A549 (cell line): ENCODE measurements at regions not wholly inside any gene's neighbourhood (a gene's known extent, or its start where the extent isn't known, plus 50 kb on each side); places are given as distances from the start of the nearest gene placed in this dataset.

Experiments used
- ATAC-seq, 2 experiments: fragments of 200-7000 bp in 1 of 2; fragments of >200 bp in 1 of 2; cut with Nextera tagmentation in 1 of 2; cut with Tn5 transposase in 1 of 2; 3 replicates each; pipeline versions ENCODE4 v1.8.0 to v1.9.1; 2018 to 2020; ENCODE audit warnings: mild to moderate bottlenecking in 1 of 2, moderate library complexity in 1 of 2
- CTCF ChIA-PET: fragments of 300-600 bp; sonication (Branson Sonifier 250); formaldehyde crosslinking; extraction: SDS; loops from one replicate; lab custom pipeline; 2021; ENCODE audit warnings: antibody characterized with exemption, inconsistent platforms; lab: Yijun Ruan, JAX
- POLR2A ChIA-PET: fragments of 350-600 bp; formaldehyde crosslinking; extraction: SDS; loops from one replicate; lab custom pipeline; 2021; ENCODE audit warnings: antibody characterized with exemption, inconsistent platforms; lab: Yijun Ruan, JAX
- DNase-seq, 2 experiments: peaks; one replicate each; pipeline versions ENCODE4 v3.0.0 to v3.0.0-alpha.2; 2011 to 2016; ENCODE audit warnings: low read depth in 1 of 2, low spot score in 1 of 2
- FAIRE-seq: peaks from 2 replicates; lab custom pipeline; 2011; peaks lifted over from hg19 to GRCh38; lab: Jason Lieb, UNC
- H3K27ac ChIP-seq, 2 experiments: fragments of >200 bp; sonication (Bioruptor Twin); formaldehyde crosslinking; 3 replicates each; pipeline ENCODE4 v1.5.1; 2016 to 2017
- H3K4me1 ChIP-seq: fragments of >200 bp; sonication (Bioruptor Twin); formaldehyde crosslinking; 3 replicates; pipeline ENCODE4 v1.6.1; 2016
- H3K4me2 ChIP-seq: fragments of >200 bp; sonication (Bioruptor Twin); formaldehyde crosslinking; 3 replicates; pipeline ENCODE4 v1.6.1; 2016
- H3K4me3 ChIP-seq: fragments of >200 bp; sonication (Bioruptor Twin); formaldehyde crosslinking; 3 replicates; pipeline ENCODE4 v1.5.1; 2016
- H3K9me3 ChIP-seq: fragments of >200 bp; sonication (Bioruptor Twin); formaldehyde crosslinking; 3 replicates; pipeline ENCODE4 v1.6.1; 2016
- BCL3 ChIP-seq: fragments of >200 bp; sonication (Bioruptor Twin); formaldehyde crosslinking; IDR thresholded peaks from 3 replicates; pipeline ENCODE4 v1.6.1; 2016
- CBX8 ChIP-seq: fragments of 200-600 bp; sonication (generic); IDR thresholded peaks from 2 replicates; pipeline ENCODE4 v1.6.1; 2016
- EHMT2 ChIP-seq: fragments of 200-600 bp; sonication (generic); IDR thresholded peaks from 2 replicates; pipeline ENCODE4 v1.6.1; 2016; ENCODE audit warnings: antibody characterized with exemption, low read depth, mild to moderate bottlenecking, moderate library complexity
- FOSB ChIP-seq: fragments of 250-450 bp; sonication (Bioruptor Pico); IDR thresholded peaks from 2 replicates; pipeline ENCODE4 v1.5.0; 2020; ENCODE audit warnings: mild to moderate bottlenecking, moderate library complexity
- HEYL ChIP-seq: fragments of 250-450 bp; sonication (Bioruptor Pico); IDR thresholded peaks from 2 replicates; pipeline ENCODE4 v1.8.0; 2021; ENCODE audit warnings: mild to moderate bottlenecking, moderate library complexity
- HMGXB4 ChIP-seq: fragments of 250-450 bp; sonication (Bioruptor Pico); IDR thresholded peaks from 2 replicates; pipeline ENCODE4 v1.5.0; 2021; ENCODE audit warnings: mild to moderate bottlenecking, moderate library complexity, borderline replicate concordance
- HOXA7 ChIP-seq: fragments of 250-450 bp; sonication (Bioruptor Pico); IDR thresholded peaks from 2 replicates; pipeline ENCODE4 v1.5.0; 2020; ENCODE audit warnings: mild to moderate bottlenecking, moderate library complexity
- HOXB5 ChIP-seq: fragments of 250-450 bp; sonication (Bioruptor Pico); IDR thresholded peaks from 2 replicates; pipeline ENCODE4 v1.5.0; 2020; ENCODE audit warnings: mild to moderate bottlenecking, moderate library complexity
- KDM5A ChIP-seq: fragments of 200-600 bp; sonication (generic); IDR thresholded peaks from 2 replicates; pipeline ENCODE4 v1.6.1; 2016; ENCODE audit warnings: antibody characterized with exemption, mild to moderate bottlenecking
- NPAS2 ChIP-seq: fragments of 250-450 bp; sonication (Bioruptor Pico); IDR thresholded peaks from 2 replicates; pipeline ENCODE4 v1.8.0; 2022; ENCODE audit warnings: mild to moderate bottlenecking, moderate library complexity, borderline replicate concordance
- PHF8 ChIP-seq: fragments of 200-600 bp; sonication (generic); IDR thresholded peaks from 2 replicates; pipeline ENCODE4 v1.6.1; 2016; ENCODE audit warnings: low read depth, mild to moderate bottlenecking, antibody characterized with exemption, moderate library complexity, borderline replicate concordance
- RCOR1 ChIP-seq: fragments of 150-350 bp; IDR thresholded peaks from 2 replicates; pipeline ENCODE4 v1.6.1; 2014; ENCODE audit warnings: antibody characterized with exemption, low read length, low read depth
- RNF2 ChIP-seq: fragments of 200-600 bp; sonication (generic); IDR thresholded peaks from 2 replicates; pipeline ENCODE4 v1.6.1; 2016; ENCODE audit warnings: low read depth, mild to moderate bottlenecking, antibody characterized with exemption, moderate library complexity, borderline replicate concordance
- SMC3 ChIP-seq: fragments of >200 bp; sonication (Bioruptor Twin); formaldehyde crosslinking; IDR thresholded peaks from 3 replicates; pipeline ENCODE4 v1.6.1; 2018; ENCODE audit warnings: inconsistent platforms
- SREBF2 ChIP-seq: fragments of 450-650 bp; IDR thresholded peaks from 2 replicates; pipeline ENCODE4 v1.6.1; 2014; ENCODE audit warnings: mild to moderate bottlenecking, moderate library complexity
- ZSCAN20 ChIP-seq: fragments of 250-450 bp; sonication (Bioruptor Pico); IDR thresholded peaks from 2 replicates; pipeline ENCODE4 v1.8.0; 2022; ENCODE audit warnings: mild to moderate bottlenecking, moderate library complexity
- WGBS: methylation state at CpG from one replicate; pipeline ENCODE4 v1.1.6; 2017; ENCODE audit errors: missing lambda C conversion rate; 5-methylcytosine and 5-hydroxymethylcytosine counted together
- TF ChIP-seq, protein P1 (sequence below): fragments of 150-350 bp; IDR thresholded peaks from 2 replicates; pipeline ENCODE4 v1.6.1; 2014; ENCODE audit warnings: low read depth, mild to moderate bottlenecking, low read length
- TF ChIP-seq, protein P2 (sequence below): fragments of 200-600 bp; sonication (generic); IDR thresholded peaks from 2 replicates; pipeline ENCODE4 v1.6.1; 2016; ENCODE audit warnings: antibody characterized with exemption, mild to moderate bottlenecking, moderate library complexity

- no peak for FAIRE-seq
- POLR2A ChIA-PET = interaction anchor here (0.5 kb wide), 1 partner anchor 73 kb away, joined by 3 read pairs; no protein-coding TSS in a partner anchor
- Histone ChIP-seq H3K27ac (no peak overlapping the region), H3K9me3 (0 out of 3 replicates have a peak, but pooled peaks cover 4% of the 10 kb centered on the region), H3K4me1 (no peaks in the 10 kb centered on the region), H3K4me3 (no peak overlapping the region), H3K4me2 (peak overlapping the region; percentile 13; the same call in 1 of the 3 replicates)
- CTCF ChIA-PET = no interaction called here
- no peak for TF ChIP-seq HEYL (CRISPR knock-in tag)
- no peak for TF ChIP-seq CBX8
- no peak for TF ChIP-seq PHF8
- no peak for TF ChIP-seq EHMT2
- TF ChIP-seq SREBF2 = no peak
- no peak for TF ChIP-seq SMC3
- TF ChIP-seq HOXB5 (CRISPR knock-in tag) = no peak
- TF ChIP-seq RCOR1 = no peak
- no peak for TF ChIP-seq HMGXB4 (CRISPR knock-in tag)
- TF ChIP-seq NPAS2 = no peak
- no peak for TF ChIP-seq RNF2
- TF ChIP-seq, protein P1, sequence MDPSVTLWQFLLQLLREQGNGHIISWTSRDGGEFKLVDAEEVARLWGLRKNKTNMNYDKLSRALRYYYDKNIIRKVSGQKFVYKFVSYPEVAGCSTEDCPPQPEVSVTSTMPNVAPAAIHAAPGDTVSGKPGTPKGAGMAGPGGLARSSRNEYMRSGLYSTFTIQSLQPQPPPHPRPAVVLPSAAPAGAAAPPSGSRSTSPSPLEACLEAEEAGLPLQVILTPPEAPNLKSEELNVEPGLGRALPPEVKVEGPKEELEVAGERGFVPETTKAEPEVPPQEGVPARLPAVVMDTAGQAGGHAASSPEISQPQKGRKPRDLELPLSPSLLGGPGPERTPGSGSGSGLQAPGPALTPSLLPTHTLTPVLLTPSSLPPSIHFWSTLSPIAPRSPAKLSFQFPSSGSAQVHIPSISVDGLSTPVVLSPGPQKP = no peak
- no peak for TF ChIP-seq KDM5A
- DNase-seq = no peak
- no peak for ATAC-seq
- 26% methylated on average over 7 of the region's 7 CpGs for WGBS
Measured at GRCh38 chr3:141816958-141817357, 53.8 kb downstream of the GRK7 start.

GRCh38 chr3:141825216-141826011 is 51.0 kb upstream of the ATP1B3 start:
- Histone ChIP-seq H3K4me3 (no peak overlapping the region), H3K27ac (no peak overlapping the region), H3K9me3 (no peaks in the 10 kb centered on the region), H3K4me2 (no peak overlapping the region), H3K4me1 (peaks cover 4% of the 10 kb centered on the region; the same call in 1 of the 3 replicates)
- FAIRE-seq = no peak
- POLR2A ChIA-PET = no interaction called here
- TF ChIP-seq BCL3 = no peak
- no peak for TF ChIP-seq ZSCAN20 (CRISPR knock-in tag)
- no peak for TF ChIP-seq HOXA7 (CRISPR knock-in tag)
- no peak for TF ChIP-seq EHMT2
- TF ChIP-seq, protein P2, sequence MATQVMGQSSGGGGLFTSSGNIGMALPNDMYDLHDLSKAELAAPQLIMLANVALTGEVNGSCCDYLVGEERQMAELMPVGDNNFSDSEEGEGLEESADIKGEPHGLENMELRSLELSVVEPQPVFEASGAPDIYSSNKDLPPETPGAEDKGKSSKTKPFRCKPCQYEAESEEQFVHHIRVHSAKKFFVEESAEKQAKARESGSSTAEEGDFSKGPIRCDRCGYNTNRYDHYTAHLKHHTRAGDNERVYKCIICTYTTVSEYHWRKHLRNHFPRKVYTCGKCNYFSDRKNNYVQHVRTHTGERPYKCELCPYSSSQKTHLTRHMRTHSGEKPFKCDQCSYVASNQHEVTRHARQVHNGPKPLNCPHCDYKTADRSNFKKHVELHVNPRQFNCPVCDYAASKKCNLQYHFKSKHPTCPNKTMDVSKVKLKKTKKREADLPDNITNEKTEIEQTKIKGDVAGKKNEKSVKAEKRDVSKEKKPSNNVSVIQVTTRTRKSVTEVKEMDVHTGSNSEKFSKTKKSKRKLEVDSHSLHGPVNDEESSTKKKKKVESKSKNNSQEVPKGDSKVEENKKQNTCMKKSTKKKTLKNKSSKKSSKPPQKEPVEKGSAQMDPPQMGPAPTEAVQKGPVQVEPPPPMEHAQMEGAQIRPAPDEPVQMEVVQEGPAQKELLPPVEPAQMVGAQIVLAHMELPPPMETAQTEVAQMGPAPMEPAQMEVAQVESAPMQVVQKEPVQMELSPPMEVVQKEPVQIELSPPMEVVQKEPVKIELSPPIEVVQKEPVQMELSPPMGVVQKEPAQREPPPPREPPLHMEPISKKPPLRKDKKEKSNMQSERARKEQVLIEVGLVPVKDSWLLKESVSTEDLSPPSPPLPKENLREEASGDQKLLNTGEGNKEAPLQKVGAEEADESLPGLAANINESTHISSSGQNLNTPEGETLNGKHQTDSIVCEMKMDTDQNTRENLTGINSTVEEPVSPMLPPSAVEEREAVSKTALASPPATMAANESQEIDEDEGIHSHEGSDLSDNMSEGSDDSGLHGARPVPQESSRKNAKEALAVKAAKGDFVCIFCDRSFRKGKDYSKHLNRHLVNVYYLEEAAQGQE = no peak
- no peak for TF ChIP-seq FOSB (CRISPR knock-in tag)
- WGBS = 81% methylated on average over 7 of the region's 7 CpGs
- no peak for ATAC-seq
- DNase-seq = no peak
- CTCF ChIA-PET = interaction anchor here (0.9 kb wide), 1 partner anchor 39 kb away, joined by 5 read pairs; no protein-coding TSS in a partner anchor
